HK-2 (cell line): ENCODE measurements at regions not wholly inside any gene's neighbourhood (a gene's known extent, or its start where the extent isn't known, plus 50 kb on each side); places are given as distances from the start of the nearest gene placed in this dataset.
"Not testable (repeated sequence)": the region's sequence is repeated elsewhere in the genome, so short reads cannot be mapped to it uniquely, and the experiment has no call there.

Source experiments
- DNase-seq: peaks from one replicate; pipeline ENCODE4 v3.0.0-alpha.2; 2018; ENCODE audit not compliant: unreplicated experiment

DNA sequence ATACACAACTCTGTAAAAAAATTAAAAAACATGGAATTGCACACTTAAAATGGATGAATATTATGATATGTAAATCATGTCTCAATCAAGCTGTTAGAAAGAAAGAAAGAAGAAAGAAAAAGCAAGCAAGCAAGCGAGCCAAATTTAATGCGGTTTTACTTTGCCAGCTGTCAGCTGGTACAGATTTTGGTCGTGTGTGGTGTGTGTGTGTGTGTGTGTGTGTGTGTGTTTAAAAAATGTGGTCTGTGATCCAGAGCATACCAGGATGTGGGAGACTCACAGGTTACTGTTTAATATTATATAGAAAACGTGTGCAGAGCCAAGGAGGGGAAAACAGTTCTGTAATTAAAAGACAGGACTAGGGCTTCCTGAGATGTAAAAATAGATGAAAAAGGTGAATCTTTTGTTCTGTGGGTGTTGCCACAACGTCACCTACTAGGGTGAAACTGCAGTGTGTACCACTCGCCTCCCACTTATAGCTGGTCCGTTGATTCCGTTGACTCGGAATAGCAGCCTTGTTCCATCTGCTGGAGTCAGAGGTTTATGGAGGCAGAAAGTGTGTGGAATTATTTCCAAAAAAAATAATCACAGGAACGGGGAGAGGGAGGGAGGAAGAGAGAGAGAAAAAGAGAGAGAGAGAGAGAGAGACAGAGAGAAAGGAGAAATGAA, 197.7 kb downstream of the BCAS1 start:
- peak; percentile 44 for DNase-seq

DNA sequence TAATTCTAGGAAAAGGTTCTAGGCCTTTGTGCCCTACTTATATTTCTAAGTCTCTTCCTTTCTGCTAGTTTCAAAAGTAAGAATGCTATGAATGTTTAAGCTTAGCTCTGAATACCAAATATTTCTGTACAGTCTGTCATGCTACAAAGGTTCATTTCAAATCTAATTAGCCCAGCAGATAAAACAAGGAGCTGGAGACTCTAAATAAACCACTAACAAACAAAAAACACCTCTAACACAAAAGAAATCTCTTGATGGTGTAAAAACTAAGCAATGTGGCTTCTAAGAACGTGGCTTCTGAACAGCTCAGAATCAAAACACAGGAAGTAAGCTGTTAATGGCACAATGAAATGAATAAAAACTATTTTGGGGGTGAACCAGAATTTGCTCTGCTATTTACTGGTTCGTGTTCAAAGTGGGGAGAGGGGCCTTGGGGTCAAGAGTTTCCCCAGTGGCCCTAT, 198.3 kb downstream of the BCAS1 start:
- no peak for DNase-seq

DNA sequence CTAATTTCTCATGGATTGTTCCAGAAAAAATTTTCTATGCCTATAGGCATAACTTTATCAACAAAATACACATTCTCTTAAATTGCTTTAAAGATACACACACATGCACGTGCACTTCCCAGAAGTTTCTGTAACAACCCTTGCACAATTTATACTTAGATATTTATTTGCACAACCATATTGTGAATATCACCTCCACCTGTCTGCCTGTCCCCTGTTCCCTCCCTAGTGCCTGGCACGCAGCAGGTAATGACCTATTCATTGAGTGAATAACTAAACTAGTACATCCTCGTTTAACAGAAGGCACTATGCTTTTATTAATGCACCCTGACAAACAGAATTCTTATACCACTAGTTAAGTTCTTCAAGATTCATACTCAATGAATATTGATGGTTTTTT, 198.9 kb downstream of the BCAS1 start:
- DNase-seq, result no peak

DNA sequence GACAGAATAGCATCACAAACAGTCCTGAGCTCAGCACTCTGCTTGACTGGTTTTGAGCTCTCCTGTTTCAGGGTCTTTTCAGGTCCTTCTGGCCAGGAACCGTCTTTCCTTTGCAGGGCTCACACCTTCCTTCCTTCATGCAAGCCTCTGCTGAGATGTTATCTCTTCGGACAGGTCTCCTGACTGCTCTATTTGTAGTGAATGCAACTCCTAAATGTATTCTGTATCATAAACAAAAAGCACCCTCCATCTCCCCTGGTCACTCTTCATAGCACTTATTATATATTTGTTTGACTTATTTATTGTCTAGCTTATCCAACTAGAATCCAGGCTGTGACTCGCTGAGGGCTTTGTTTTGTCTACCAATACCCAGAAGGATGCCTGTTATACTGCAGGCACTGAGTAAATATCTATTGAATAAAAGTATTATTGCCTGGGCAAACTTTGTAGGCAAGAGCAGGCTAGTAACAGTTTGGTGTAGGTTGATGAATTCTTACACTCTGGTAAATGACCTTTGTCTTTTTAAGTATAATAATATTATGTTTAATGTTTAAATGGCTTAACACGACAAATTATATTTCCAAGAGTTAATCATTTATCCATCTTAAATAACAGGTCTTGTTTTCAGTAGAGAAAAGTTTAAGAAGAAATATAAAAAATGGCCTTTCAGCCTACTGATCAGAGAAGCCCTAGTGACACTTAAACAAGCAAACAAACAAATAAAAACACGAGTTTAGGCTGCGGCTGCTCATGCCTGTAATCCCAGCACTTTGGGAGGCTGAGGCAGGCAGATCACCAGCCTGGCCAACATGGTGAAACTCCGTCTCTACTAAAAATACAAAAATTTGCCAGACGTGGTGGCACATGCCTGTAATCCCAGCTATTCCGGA, 199.7 kb downstream of the BCAS1 start:
- no peak for DNase-seq

DNA sequence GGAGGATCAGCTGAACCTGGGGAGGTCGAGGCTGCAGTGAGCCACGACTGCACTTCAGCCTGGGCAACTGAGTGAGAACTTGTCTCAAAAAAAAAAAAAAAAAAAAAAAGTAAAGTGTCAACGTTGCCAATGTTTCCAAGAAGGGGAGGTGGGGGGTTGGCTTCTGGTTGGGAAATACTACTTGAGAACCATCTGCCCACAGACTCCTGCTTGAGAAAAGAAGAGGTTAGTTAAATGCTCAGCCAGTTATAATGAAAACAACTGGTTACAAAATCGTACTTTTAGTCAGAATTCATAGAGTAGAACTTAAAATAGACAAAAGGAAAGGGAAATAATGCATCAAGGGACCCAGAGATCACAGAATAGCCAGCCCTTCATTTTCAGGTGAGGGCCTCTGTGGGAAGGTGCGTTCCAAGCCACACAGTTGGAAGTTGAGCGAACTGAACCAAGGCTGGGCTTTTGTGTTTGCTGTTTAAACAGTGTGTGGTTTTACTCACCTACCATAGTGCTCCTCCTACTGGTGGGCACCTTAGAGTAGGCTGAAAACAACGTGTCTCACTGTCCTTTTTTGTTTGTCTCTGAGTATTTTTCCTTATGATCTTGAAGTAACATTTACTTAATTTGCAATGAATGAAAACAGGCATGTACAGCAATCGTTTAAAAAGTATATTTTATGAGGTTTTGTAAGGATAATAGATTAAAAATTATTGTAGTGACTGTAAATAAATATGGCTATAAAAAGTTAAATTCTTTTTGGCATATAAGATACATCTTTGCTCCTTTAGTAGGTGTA, 200.7 kb downstream of the BCAS1 start:
- peak; percentile 68 for DNase-seq

DNA sequence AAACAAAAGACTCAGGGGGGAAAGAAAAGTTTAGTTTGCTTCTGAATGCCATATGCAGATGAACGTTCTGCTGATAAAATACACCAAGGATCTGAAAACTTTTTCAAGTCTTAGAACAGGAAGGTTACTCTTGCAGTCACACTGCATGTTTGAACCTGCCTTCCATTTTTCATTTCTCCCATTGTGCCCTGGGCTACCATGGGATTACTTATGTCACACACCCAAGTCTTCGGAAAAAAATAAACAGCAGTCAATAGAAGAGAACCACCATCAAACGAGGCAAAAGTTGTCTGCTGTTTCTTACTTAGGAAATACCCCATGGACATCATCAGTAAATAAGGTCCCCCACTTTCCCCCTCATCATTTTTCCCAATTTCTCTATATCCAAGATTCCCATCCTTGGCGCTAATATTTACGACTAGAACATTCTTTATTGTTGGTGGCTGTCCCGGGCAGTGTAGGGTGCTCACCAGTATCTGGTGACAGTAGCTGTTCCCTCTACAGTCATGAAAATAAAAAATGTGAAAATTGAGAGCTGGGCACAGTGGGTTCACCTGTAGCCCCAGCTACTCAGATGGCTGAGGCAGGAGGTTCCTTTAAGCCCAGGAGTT, 202.5 kb downstream of the BCAS1 start:
- DNase-seq, result no peak

DNA sequence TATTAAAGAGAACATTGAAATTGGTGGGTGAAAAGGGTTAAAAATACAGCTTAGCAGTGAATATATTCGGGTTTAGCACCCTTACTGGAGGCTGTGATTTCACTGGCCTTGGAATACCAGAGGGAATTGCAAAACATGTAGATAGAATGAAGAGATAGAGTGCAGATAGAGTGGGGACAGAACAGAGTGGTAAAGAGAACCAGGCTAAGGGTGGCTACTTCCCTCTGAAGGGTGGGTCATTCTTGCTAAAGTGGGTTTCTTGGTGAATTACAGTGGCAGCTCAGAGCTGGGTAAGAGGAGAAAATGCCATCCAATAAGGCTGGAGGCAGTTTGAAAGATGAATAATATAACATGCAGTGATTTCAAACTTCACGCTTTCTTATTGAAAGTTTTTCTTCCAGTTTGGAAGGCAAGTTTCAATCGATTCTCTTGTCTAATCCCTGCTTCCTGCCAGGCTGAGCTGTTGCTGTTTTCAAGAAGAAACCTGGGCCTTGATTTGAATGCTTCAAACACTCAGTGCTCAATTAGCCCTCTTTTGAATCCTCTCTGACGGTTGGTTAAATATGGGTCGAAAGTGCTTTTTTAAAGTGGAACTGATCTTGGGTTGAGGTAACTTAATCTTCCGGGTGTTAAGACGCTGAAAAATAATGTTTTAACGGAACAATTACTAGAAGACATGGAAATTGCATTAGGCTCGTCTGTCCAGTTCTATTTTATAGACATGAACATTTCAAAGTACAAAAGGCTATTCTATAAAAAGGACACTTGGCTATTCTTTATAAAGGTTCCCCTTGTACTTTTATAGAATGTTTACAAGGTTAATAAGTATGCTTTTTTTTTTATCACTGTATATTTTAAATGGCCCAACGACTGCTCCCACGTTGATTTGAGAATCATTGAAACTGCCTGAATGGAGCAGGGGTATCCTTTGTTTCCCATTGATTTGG, 203.3 kb downstream of the BCAS1 start:
- no peak for DNase-seq

DNA sequence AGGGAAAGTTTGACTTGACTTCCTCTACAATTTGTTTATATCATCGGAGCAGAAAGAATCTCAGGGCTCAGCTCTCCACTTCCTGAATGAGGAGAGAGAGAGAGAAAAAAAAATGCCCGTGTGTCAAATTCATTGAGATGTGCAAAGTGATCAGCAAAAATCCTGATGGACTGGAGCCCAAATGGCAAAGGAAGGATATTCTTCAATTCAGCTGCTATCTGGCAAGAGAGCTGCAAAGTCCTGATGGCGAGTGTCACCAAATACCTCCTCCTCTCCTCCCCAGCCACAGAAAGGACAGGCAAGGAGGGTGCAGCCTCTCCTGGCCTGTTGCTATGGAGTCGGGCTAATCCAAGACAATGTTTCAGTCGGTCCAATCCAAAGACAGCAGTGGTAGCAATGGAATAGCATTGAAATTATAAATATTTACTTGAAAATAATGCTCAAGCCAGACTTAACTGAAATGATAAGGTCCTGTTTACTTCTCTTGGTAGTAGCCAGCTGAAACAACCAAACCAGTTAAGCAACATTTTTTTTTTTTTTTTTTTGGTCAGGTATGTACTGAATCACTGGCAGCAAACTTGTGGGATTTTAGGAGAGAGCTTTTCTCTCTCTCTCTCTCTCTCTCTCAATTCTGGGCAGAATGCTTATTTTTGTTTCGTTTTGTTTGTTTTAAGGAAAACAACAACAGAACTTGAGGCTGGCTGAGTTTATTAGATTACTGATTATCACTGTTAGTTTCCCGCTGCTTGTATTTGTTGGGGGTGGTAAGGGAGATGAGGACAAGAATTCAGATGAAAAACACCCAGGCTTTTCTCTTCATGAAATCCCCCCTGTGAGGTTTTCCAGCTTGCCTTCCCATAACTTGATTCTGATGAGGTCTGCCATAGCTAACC, 204.2 kb downstream of the BCAS1 start:
- DNase-seq, result no peak

DNA sequence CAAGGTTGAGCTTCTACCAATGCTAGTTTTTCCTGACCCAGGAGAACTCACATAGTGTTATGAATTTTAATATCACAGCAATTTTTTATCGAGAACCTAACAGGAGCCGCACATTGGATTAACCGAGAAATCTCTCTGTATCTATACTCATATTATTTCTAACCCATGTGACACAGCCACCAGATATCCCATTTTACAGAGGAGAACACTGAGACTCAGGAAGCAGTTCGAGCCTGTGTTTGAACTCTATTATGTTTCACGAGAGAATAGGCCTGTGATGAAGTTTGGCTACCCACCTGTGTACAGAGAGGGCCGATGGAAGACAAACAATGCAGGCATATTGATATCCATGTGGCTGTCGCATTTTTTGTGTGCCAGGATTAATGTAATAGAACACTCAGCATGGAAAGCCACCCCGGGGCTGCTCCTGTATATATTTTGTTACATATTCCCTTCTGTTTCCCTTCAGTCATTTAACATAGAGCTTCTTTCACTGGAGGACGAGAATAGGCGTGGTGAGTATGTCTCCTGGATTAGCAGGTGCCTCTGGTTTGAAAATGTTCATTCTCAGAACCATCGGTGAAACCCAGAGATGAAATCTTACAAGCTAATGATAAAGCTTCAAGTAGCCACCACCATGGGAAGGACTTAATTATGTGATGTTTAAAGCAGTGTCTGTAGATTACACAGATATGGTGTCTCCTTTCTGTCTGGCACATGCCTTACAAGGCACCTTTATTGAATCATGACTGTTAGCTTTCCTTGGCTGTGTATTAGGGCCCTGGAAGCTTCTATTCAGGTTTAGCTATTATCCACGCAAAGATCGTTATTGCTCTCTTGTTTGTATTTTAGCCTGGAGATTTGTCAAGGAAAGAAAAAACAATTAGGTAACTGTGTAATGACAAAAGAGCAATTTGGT, 205.4 kb downstream of the BCAS1 start:
- not testable (repeated sequence) for DNase-seq

DNA sequence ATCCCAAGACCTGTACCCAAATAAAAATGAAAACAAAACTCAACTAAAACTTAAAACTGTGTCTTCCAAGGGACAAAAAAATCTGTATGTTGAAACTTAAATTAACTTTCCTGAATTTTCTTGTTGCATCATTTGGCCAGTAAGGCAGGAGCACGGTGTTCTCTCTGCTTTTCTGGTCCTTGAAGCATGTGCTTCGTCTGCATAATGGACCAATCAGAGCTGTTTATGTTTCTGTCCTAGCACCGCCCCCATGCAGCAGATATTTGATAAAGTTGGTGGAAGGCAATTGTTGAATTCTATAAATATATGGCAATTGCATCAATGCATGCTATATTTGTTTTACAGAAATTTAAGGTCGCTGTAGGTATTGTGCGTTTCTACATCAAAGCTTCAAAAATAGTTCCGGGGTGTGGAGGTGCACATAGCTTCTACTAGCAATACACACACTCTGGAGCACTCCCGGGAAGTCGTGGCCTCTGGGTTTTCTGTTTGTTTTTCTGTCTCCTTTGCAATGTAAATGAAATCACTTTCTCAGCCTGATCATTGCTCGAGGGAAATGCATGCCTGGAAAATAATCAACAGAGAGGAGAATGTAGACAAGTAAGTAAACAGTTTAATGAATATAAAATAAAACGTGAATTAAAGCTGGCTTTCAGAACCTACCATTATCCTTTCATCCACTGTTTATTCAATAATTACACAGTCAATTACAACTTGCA, 206.3 kb downstream of the BCAS1 start:
- DNase-seq, result not testable (repeated sequence)

DNA sequence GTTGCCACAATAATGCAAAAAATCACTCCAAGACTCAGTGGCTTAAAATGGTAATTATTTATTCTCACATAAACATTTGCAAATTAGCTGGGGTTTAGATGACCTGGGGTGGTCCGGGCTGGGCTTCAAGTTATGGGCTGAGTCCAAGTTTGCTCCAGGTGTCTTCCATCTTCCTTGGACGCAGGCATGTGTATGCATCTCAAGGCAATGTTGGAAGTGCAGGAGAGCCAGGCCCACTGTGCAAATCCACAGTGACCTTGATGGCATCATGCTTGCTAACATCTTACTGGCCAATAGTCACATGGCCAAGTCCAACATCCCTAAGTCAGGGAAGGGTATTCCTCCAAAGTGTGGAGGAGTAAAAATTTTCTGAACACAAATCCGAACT, 206.9 kb downstream of the BCAS1 start:
- not testable (repeated sequence) for DNase-seq

DNA sequence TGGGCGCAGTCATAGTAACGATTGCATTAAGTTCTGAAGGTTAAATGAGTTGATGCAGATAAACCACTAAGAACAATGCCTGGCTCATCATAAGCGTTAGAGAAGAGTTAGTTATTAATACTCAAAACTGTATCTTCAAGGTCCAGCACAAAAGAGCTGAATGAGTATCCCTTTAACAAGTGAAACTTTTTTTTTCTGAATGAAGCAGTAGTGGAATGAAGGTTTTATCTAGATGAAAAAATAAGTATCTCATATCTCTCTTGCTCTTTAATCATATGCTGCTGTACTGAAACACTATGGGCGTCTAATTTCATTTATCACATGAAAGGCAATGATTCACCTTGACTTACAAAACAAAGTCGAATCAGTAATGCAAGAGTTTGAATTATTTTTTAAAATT, 207.4 kb downstream of the BCAS1 start:
- not testable (repeated sequence) for DNase-seq

DNA sequence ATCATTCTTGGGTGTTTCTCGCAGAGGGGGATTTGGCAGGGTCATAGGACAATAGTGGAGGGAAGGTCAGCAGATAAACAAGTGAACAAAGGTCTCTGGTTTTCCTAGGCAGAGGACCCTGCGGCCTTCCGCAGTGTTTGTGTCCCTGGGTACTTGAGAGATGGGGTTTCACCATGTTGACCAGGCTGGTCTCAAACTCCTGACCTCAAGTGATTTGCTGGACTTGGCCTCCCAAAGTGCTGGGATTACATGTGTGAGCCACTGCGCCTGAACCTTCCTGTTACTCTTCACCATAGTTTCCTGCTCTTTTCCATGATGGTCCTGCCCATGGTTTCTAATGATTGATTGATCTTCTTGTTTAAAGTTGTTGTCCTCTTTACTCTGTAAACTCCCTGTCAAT, 207.9 kb downstream of the BCAS1 start:
- DNase-seq, result not testable (repeated sequence)

DNA sequence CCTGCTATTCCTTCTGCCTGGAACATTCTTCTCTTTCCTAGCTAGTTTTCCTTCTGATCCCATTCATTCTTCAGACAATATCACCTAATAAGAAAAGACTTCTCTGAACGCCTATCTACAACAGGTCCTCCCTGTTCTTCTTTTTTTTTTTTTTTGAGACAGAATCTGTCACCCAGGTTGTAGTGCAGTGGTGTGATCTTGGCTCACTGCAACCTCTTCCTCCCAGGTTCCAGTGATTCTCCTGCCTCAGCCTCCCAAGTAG, 208.3 kb downstream of the BCAS1 start:
- not testable (repeated sequence) for DNase-seq

DNA sequence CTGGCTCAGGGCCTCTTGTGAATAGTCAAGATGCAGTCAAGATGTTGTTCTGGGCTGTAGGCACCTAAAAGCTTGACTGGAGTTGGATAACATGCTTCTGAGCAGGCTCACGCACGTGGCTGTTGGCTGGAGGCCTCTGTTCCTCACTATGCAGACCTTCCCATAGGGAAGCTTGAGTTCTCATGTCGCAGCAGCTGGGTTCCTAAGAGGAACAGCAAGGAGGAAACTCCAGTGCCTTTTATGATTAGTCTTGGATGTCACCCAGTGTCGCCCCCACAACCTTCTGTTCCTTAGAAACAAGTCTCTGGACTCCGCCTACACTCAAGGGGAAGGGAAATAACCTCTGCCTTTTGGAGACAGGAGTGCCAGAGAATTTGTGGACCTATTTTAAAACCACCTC, 210.7 kb downstream of the BCAS1 start:
- no peak for DNase-seq

DNA sequence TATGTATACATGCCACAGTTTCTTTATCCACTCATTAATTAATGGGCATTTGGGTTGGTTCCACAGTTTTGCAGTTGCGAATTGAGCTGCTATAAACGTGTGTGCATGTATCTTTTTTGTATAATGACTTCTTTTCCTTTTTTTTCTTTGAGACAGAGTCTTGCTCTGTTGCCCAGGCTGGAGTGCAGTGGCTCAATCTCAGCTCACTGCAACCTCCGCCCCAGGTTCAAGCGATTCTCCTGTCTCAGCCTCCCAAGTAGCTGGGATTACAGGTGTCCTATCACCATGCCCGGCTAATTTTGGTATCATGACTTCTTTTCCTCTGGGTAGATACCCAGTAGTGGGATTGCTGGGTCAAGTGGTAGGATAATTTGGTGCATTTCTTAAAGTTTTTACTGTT, 211.4 kb downstream of the BCAS1 start:
- DNase-seq, result not testable (repeated sequence)

DNA sequence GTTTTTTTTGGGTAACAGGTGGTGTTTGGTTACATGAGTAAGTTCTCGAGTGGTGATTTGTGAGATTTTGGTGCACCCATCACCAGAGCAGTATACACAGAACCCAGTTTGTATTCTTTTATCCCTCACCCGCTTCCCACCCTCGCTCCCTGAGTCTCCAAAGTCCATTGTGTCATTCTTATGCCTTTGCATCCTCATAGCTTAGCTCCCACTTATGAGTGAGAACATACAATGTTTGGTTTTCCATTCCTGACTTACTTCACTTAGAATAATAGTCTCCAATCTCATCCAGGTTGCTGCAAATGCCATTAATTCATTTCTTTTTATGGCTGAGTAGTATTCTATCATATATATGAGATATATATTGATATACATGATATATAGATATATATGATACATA, 211.9 kb downstream of the BCAS1 start:
- not testable (repeated sequence) for DNase-seq

DNA sequence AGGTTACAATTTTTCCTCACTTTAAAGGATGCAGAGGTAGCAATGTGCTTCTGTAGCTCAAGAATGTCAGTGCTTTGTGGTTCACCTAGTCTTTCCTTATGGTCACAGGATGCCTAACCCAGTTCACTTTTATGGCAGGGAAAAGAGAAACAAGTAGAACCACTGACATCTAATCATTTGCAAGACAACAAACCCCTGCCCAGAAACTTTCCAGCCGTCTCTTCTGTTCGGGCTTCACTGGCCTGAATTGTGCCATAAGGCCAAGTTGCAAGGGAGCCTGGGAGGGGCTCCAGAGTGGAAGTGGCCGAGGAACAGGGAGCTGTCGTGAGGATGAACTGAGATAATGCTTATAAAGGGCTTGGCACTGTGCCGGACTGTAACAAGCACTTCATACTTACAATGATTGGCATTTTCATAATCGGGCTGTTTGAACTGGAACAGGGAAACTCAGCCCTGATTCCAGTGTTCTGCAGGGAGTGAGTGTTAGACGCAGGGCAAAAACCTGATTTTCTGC, 212.6 kb downstream of the BCAS1 start:
- no peak for DNase-seq
